ENCODE measurements at regions not wholly inside any gene's neighbourhood (a gene's known extent, or its start where the extent isn't known, plus 50 kb on each side); places are given as distances from the start of the nearest gene placed in this dataset.

- TF ChIP-seq, protein P1, sequence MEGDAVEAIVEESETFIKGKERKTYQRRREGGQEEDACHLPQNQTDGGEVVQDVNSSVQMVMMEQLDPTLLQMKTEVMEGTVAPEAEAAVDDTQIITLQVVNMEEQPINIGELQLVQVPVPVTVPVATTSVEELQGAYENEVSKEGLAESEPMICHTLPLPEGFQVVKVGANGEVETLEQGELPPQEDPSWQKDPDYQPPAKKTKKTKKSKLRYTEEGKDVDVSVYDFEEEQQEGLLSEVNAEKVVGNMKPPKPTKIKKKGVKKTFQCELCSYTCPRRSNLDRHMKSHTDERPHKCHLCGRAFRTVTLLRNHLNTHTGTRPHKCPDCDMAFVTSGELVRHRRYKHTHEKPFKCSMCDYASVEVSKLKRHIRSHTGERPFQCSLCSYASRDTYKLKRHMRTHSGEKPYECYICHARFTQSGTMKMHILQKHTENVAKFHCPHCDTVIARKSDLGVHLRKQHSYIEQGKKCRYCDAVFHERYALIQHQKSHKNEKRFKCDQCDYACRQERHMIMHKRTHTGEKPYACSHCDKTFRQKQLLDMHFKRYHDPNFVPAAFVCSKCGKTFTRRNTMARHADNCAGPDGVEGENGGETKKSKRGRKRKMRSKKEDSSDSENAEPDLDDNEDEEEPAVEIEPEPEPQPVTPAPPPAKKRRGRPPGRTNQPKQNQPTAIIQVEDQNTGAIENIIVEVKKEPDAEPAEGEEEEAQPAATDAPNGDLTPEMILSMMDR (IDR thresholded peaks at IDR 0.05) = no peak
- TF ChIP-seq POLR2A (IDR thresholded peaks at IDR 0.05) = no peak
Measured at GRCh38 chr14:47872588-47872987, 197.2 kb upstream of the MDGA2 start.
